HepG2 (cell line): ENCODE measurements at regions not wholly inside any gene's neighbourhood (a gene's known extent, or its start where the extent isn't known, plus 50 kb on each side); places are given as distances from the start of the nearest gene placed in this dataset.
A peak's percentile ranks its signal among the peaks of the same experiment; 100 is the strongest.

Experiments
- ATAC-seq: fragments of 200-7000 bp; cut with Tn5 transposase; 3 replicates; pipeline ENCODE4 v1.9.1; 2020; ENCODE audit warnings: mild to moderate bottlenecking, moderate library complexity
- BruUV-seq: library from RNA; stranded (reverse); fragments of 400-500 nt; replicated peaks from 2 replicates; lab custom pipeline; 2021; lab: Mats Ljungman, UMichigan
- CTCF ChIA-PET: fragments of 300-600 bp; formaldehyde crosslinking; extraction: SDS; loops from one replicate; lab custom pipeline; 2021; ENCODE audit warnings: low total read pairs, inconsistent platforms, low intra/inter-chr PET ratio; lab: Yijun Ruan, JAX
- POLR2A ChIA-PET: fragments of 350-600 bp; sonication (Branson Sonifier 250); formaldehyde crosslinking; loops from one replicate; lab custom pipeline; 2020; ENCODE audit warnings: antibody characterized with exemption, inconsistent platforms; lab: Yijun Ruan, JAX
- DNase-seq: peaks from one replicate; pipeline ENCODE4 v3.0.0-alpha.2; 2015; ENCODE audit warnings: low spot score
- FAIRE-seq: peaks from 3 replicates; lab custom pipeline; 2011; peaks lifted over from hg19 to GRCh38; lab: Jason Lieb, UNC
- H2AFZ ChIP-seq: one replicate; pipeline ENCODE4 v1.6.1; 2011; ENCODE audit warnings: low read length, inconsistent platforms
- H3K27ac ChIP-seq: fragments of 300-600 bp; 3 replicates; pipeline ENCODE4 v1.8.0; 2011; ENCODE audit warnings: mixed run types, mild to moderate bottlenecking, mixed read lengths, low read length, inconsistent platforms; ENCODE audit not compliant: insufficient read depth; ENCODE audit errors: extremely low read length
- H3K27me3 ChIP-seq, 2 experiments: fragments of 200-600 bp in 1 of 2; 2 replicates in 1 of 2; 3 replicates in 1 of 2; pipeline versions ENCODE4 v1.6.0 to v1.8.0; 2011; ENCODE audit warnings: low read length in 2 of 2, mild to moderate bottlenecking in 2 of 2, moderate library complexity in 2 of 2, inconsistent platforms in 1 of 2; ENCODE audit not compliant: insufficient read depth in 2 of 2, control insufficient read depth in 1 of 2
- H3K36me3 ChIP-seq, 2 experiments: fragments of 200-600 bp in 1 of 2; replicated peaks in 1 of 2; 2 replicates in 1 of 2; 3 replicates in 1 of 2; pipeline versions ENCODE4 v1.5.1 to v1.8.0; 2011; ENCODE audit warnings: low read length in 2 of 2, inconsistent platforms in 1 of 2; ENCODE audit not compliant: insufficient read depth in 2 of 2, control insufficient read depth in 1 of 2
- H3K4me1 ChIP-seq: 2 replicates; pipeline ENCODE4 v1.5.1; 2012; ENCODE audit warnings: low read length, inconsistent platforms; ENCODE audit not compliant: insufficient read depth
- H3K4me2 ChIP-seq: 2 replicates; pipeline ENCODE4 v1.6.0; 2011; ENCODE audit warnings: low read depth, low read length, inconsistent platforms
- H3K4me3 ChIP-seq, 3 experiments: fragments of 200-600 bp in 1 of 3; sonication (generic), shearing (Covaris generic) in 1 of 3; replicated peaks in 1 of 3; 2 replicates each; pipeline ENCODE4 v1.5.1; 2011 to 2016; ENCODE audit warnings: low read length in 3 of 3, inconsistent platforms in 2 of 3, low read depth in 2 of 3, mild to moderate bottlenecking in 2 of 3, control low read depth in 1 of 3, mixed read lengths in 1 of 3; ENCODE audit not compliant: insufficient read depth in 1 of 3
- H3K79me2 ChIP-seq: one replicate; pipeline ENCODE4 v1.6.1; 2011; ENCODE audit warnings: low read length, inconsistent platforms; ENCODE audit not compliant: insufficient read depth
- H3K9ac ChIP-seq: 2 replicates; pipeline ENCODE4 v1.6.0; 2011; ENCODE audit warnings: mild to moderate bottlenecking, low read depth, low read length, inconsistent platforms; ENCODE audit not compliant: insufficient read depth
- H3K9me3 ChIP-seq: 2 replicates; pipeline ENCODE4 v1.5.1; 2012; ENCODE audit warnings: mild to moderate bottlenecking, low read length
- H4K20me1 ChIP-seq: 2 replicates; pipeline ENCODE4 v1.6.0; 2011; ENCODE audit warnings: inconsistent platforms, mild to moderate bottlenecking, low read length, moderate library complexity; ENCODE audit not compliant: insufficient read depth
- CREB1 ChIP-seq, 2 experiments: fragments of 450-650 bp in 1 of 2; IDR thresholded peaks; 2 replicates each; pipeline ENCODE4 v1.6.1; 2016 to 2017; ENCODE audit warnings: control low read depth in 1 of 2, mild to moderate bottlenecking in 1 of 2, missing compliant biosample characterization in 1 of 2, missing genetic modification characterization in 1 of 2
- HNF4A ChIP-seq: sonication (generic); formaldehyde crosslinking; IDR thresholded peaks from 2 replicates; pipeline ENCODE4 v1.4.0; 2020; ENCODE audit warnings: missing genetic modification reagents
- SRY ChIP-seq: sonication (generic); formaldehyde crosslinking; IDR thresholded peaks from 2 replicates; pipeline ENCODE4 v1.8.0; 2022; ENCODE audit warnings: mild to moderate bottlenecking, missing genetic modification reagents
- ZBTB7A ChIP-seq: sonication (generic); formaldehyde crosslinking; IDR thresholded peaks from 2 replicates; pipeline ENCODE4 v1.8.0; 2022; ENCODE audit warnings: mild to moderate bottlenecking, missing genetic modification reagents
- ZNF546 ChIP-seq: sonication (generic); formaldehyde crosslinking; conservative IDR thresholded peaks from 2 replicates; pipeline ENCODE4 v1.8.1; 2023; ENCODE audit warnings: mild to moderate bottlenecking, missing genetic modification reagents
- ZNF580 ChIP-seq: IDR thresholded peaks from 2 replicates; pipeline ENCODE4 v1.6.1; 2016; ENCODE audit warnings: low read depth, borderline replicate concordance
- ZNF644 ChIP-seq: IDR thresholded peaks from 2 replicates; pipeline ENCODE4 v1.6.1; 2016; ENCODE audit warnings: low read depth
- WGBS: methylation state at CpG from one replicate; pipeline ENCODE4 v1.1.6; 2017; ENCODE audit warnings: low lambda C conversion rate; 5-methylcytosine and 5-hydroxymethylcytosine counted together
- in situ Hi-C: cut with HindIII; loops from 2 replicates; pipeline ENCODE4 v1.10.0; 2017; ENCODE audit warnings: low pct_unique_long_range_greater_than_20kb; ENCODE audit not compliant: extremely low pct_ligation_motif_present
- intact Hi-C: fragments of 100-400 bp; cut with micrococcal nuclease; formaldehyde crosslinking; loops from one replicate; pipeline ENCODE4 v1.10.0; 2022; ENCODE audit not compliant: unreplicated experiment

DNA sequence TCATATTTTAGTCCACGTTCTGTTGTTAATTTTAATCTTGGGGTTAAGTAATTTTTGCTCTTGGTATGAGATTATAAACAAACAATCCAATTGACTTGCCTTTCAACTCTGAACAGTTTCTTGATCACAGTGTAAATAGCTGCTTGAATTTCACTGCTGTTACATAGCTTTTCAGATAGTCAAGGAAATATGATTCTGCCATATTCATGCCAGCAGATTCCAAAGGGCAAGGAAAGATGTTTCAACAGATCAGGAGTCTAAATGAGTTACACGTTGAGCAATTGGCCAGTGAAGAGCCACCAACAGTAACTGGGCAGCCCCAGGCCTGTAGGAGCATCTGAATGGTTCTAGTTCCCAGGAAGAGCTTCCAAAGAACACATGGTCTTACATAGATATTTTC is 93.6 kb downstream of the LEPR start (continued):
- no peak for TF ChIP-seq SRY (CRISPR knock-in tag)
- TF ChIP-seq ZNF546, result no peak
- TF ChIP-seq ZNF580 (CRISPR knock-in tag), result no peak
- peak; percentile 71 for TF ChIP-seq HNF4A
- TF ChIP-seq ZNF644, result 0 out of 2 replicates have a peak, but pooled peaks have one; percentile 52

DNA sequence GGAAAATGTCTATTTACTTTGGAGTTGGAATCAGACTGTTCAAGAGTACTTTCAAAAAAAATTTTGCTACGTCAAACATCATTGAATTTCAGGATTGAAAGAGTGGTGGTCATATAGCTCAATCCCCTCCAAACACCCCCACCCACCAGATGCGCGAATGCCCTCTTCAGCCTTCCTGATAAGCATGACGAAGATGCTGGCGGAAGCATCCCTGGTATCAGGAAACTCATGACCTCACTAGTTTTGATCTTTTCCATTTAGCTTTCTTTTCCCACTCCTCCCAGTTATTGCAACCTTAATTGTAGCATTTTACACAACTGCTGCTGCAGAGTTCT is 104.4 kb downstream of the LEPR start:
- H3K9me3 ChIP-seq, result no peaks in the 10 kb centered on the region
- no peaks in the 10 kb centered on the region for H3K79me2 ChIP-seq
- no peak for FAIRE-seq
- H3K27ac ChIP-seq, result no peak overlapping the region
- peak overlapping the region in 2 of 3 experiments; percentile 53 to 62; a peak in 2 of 6 replicates for H3K4me3 ChIP-seq
- in situ Hi-C loops, result no loop called here
- H3K36me3 ChIP-seq, result no peaks in the 10 kb centered on the region
- no peak overlapping the region for H2AFZ ChIP-seq
- WGBS, result 57% methylated on average over 5 of the region's 5 CpGs
- no peak overlapping the region for H3K9ac ChIP-seq
- no peak for ATAC-seq
- POLR2A ChIA-PET, result no interaction called here
- peak overlapping the region; percentile 68; the same call in 1 of the 2 replicates for H3K4me2 ChIP-seq
- no peaks in the 10 kb centered on the region for H4K20me1 ChIP-seq
- DNase-seq, result no peak
- TF ChIP-seq ZBTB7A (CRISPR knock-in tag), result no peak
- TF ChIP-seq CREB1 (IDR thresholded peaks at IDR 0.05), result 0 out of 2 replicates have a peak, but pooled peaks have one; percentile 32
- no peak for TF ChIP-seq CREB1 (CRISPR knock-in tag; IDR thresholded peaks at IDR 0.05)
- H3K4me1 ChIP-seq, result 0 out of 2 replicates have a peak, but pooled peaks cover 4% of the 10 kb centered on the region
- BruUV-seq, result no TSS peak
- CTCF ChIA-PET, result no interaction called here
- intact Hi-C loops, result no loop called here
- peaks cover 3 to 39% of the 10 kb centered on the region in 2 experiments for H3K27me3 ChIP-seq
